ENCODE measurements at regions not wholly inside any gene's neighbourhood (a gene's known extent, or its start where the extent isn't known, plus 50 kb on each side); places are given as distances from the start of the nearest gene placed in this dataset.

GRCh38 chr7:68936471-68937035, 661.7 kb upstream of the AUTS2 start (continued):
- no peak for TF ChIP-seq CTCF (IDR thresholded peaks at IDR 0.05; ENCODE audit: control extremely low read depth in 1 of 3, insufficient read depth in 1 of 3, low read depth in 1 of 3, low read length in 3 of 3)

Measured in H1 (cell line).